ENCODE measurements at regions not wholly inside any gene's neighbourhood (a gene's known extent, or its start where the extent isn't known, plus 50 kb on each side); places are given as distances from the start of the nearest gene placed in this dataset.

- TF ChIP-seq CTCF (IDR thresholded peaks at IDR 0.05), result no peak
- ATAC-seq (ENCODE audit: low FRiP score) (no peak), DNase-seq (ENCODE audit: low spot score) (no peak)
Observed at GRCh38 chr12:92562063-92562734, 140.6 kb upstream of the PLEKHG7 start.

- ATAC-seq (ENCODE audit: low FRiP score) (no peak), DNase-seq (ENCODE audit: low spot score) (no peak)
- no peak for TF ChIP-seq CTCF (IDR thresholded peaks at IDR 0.05)
Observed at GRCh38 chr12:92561543-92561899, 141.3 kb upstream of the PLEKHG7 start.

GRCh38 chr12:92560713-92561542 lies 141.9 kb upstream of the PLEKHG7 start:
- TF ChIP-seq CTCF (IDR thresholded peaks at IDR 0.05), result no peak
- DNase-seq (ENCODE audit: low spot score) (no peak), ATAC-seq (ENCODE audit: low FRiP score) (no peak)

- no peak for DNase-seq (ENCODE audit: low spot score)
- no peak for TF ChIP-seq CTCF (IDR thresholded peaks at IDR 0.05)
- no peak for ATAC-seq (ENCODE audit: low FRiP score)
Observed at GRCh38 chr12:92558806-92559205, 144.0 kb upstream of the PLEKHG7 start.

- ATAC-seq (ENCODE audit: low FRiP score), result no peak
- DNase-seq (ENCODE audit: low spot score), result no peak
- no peak for TF ChIP-seq CTCF (IDR thresholded peaks at IDR 0.05)
Observed at GRCh38 chr12:92558215-92558773, 144.5 kb upstream of the PLEKHG7 start.

GRCh38 chr12:92557422-92557724 lies 145.4 kb upstream of the PLEKHG7 start:
- TF ChIP-seq CTCF (IDR thresholded peaks at IDR 0.05), result no peak
- DNase-seq (ENCODE audit: low spot score) (no peak), ATAC-seq (ENCODE audit: low FRiP score) (no peak)
